Lower leg skin (tissue), 4 donors: ENCODE measurements at regions not wholly inside any gene's neighbourhood (a gene's known extent, or its start where the extent isn't known, plus 50 kb on each side); places are given as distances from the start of the nearest gene placed in this dataset.

Source experiments
- DNase-seq, 2 donors: peaks; one replicate each; pipeline ENCODE4 v3.0.0-alpha.2; 2019; ENCODE audit warnings: low spot score in 2 of 2
- H3K4me3 ChIP-seq: fragments of 200-600 bp; sonication (generic); 2 replicates; pipeline ENCODE4 v1.5.1; 2017; ENCODE audit warnings: mild to moderate bottlenecking, low read depth; ENCODE audit not compliant: poor library complexity, severe bottlenecking
- POLR2A ChIP-seq, 2 donors: fragments of 450-650 bp; IDR thresholded peaks; one replicate each; pipeline ENCODE4 v1.6.1; 2016 to 2017; ENCODE audit warnings: antibody characterized with exemption in 2 of 2, mild to moderate bottlenecking in 1 of 2, moderate library complexity in 1 of 2
- WGBS, 2 donors: methylation state at CpG; one replicate each; pipeline ENCODE4 v1.1.5; 2018; 5-methylcytosine and 5-hydroxymethylcytosine counted together
- intact Hi-C: fragments of 100-400 bp; cut with DNase I; formaldehyde crosslinking; loops from one replicate; pipeline ENCODE4 v1.15.0; 2023; ENCODE audit warnings: low total_unique reads
- TF ChIP-seq, protein P1 (sequence below), 3 donors: fragments of 450-650 bp; IDR thresholded peaks; one replicate each; pipeline ENCODE4 v1.5.1; 2016; ENCODE audit warnings: antibody characterized with exemption in 3 of 3, mild to moderate bottlenecking in 3 of 3, moderate library complexity in 2 of 3

GRCh38 chr2:208552943-208553342 lies 146.4 kb downstream of the PTH2R start:
- 93 to 95% methylated on average over 1 of the region's 1 CpG for WGBS, 2 donors
- TF ChIP-seq, protein P1, sequence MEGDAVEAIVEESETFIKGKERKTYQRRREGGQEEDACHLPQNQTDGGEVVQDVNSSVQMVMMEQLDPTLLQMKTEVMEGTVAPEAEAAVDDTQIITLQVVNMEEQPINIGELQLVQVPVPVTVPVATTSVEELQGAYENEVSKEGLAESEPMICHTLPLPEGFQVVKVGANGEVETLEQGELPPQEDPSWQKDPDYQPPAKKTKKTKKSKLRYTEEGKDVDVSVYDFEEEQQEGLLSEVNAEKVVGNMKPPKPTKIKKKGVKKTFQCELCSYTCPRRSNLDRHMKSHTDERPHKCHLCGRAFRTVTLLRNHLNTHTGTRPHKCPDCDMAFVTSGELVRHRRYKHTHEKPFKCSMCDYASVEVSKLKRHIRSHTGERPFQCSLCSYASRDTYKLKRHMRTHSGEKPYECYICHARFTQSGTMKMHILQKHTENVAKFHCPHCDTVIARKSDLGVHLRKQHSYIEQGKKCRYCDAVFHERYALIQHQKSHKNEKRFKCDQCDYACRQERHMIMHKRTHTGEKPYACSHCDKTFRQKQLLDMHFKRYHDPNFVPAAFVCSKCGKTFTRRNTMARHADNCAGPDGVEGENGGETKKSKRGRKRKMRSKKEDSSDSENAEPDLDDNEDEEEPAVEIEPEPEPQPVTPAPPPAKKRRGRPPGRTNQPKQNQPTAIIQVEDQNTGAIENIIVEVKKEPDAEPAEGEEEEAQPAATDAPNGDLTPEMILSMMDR (IDR thresholded peaks at IDR 0.05) = no peak
- no peak for TF ChIP-seq POLR2A (IDR thresholded peaks at IDR 0.05)
- DNase-seq = no peak
- intact Hi-C loops = no loop called here
- no peak overlapping the region for H3K4me3 ChIP-seq

GRCh38 chr2:208556983-208557484 lies 150.4 kb downstream of the PTH2R start:
- no peak overlapping the region for H3K4me3 ChIP-seq
- no peak for DNase-seq
- intact Hi-C loops = no loop called here
- TF ChIP-seq POLR2A (IDR thresholded peaks at IDR 0.05) = no peak
- 53 to 70% methylated on average over 3 of the region's 3 CpGs for WGBS, 2 donors

DNA sequence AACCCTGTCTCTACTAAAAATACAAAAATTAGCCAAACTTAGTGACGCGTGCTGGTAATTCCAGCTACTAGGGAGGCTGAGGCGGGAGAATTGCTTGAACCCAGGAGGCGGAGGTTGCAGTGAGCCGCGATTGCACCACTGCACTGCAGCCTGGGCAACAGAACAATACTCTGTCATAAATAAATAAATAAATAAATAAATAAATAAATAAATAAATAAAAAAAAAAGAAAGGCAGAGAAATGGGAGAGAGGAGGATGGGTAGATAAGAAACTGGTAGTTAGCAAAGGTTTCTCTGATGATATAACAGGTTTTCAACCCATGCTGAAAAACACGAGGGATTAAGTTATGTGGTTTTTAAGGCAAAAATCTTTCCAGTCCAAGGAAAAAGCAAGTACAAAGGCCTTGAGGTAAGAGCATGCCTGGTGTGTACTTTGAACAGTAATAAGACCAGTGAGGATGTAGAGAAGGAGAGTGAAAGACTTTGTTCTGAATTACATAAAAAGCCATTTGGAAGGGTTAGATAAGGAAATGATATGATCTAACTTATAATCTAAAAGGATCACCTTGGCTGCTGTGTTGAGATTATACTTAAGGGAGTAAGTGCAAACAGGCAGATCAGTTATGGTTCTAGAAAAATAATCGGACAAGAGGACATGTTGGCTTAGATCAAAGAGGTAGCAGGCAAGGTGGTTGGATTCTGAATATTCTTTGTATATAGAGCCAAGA lies 159.3 kb downstream of the PTH2R start:
- WGBS, 2 donors = 88 to 92% methylated on average over 8 of the region's 8 CpGs
- TF ChIP-seq, protein P1 (IDR thresholded peaks at IDR 0.05) = no peak
- TF ChIP-seq POLR2A (IDR thresholded peaks at IDR 0.05) = no peak
- intact Hi-C loops = no loop called here
- no peak for DNase-seq
- H3K4me3 ChIP-seq = no peak overlapping the region

DNA sequence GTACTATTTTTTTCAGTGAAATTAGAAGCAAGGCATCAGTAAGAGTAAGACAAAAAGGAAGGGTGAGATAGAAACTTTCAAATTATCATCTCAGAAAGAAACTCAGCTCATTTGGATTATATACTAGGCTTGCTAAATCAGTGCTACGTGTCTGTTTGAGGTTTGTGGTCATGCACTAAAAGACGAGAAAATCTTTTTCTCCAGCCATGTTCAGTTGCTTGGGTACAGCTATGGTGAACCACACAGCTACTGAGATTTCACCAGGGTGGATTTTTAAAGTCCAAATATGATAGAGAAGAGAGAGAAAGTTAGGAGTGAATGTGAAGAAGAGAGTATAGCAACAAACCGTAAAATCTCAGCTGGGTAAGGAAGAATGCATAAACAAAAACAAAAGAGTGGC lies 161.6 kb downstream of the PTH2R start:
- intact Hi-C loops = no loop called here
- DNase-seq = no peak
- TF ChIP-seq, protein P1 (IDR thresholded peaks at IDR 0.05) = no peak
- TF ChIP-seq POLR2A (IDR thresholded peaks at IDR 0.05) = no peak
- WGBS, 2 donors = 69 to 85% methylated on average over 3 of the region's 3 CpGs
- no peak overlapping the region for H3K4me3 ChIP-seq

DNA sequence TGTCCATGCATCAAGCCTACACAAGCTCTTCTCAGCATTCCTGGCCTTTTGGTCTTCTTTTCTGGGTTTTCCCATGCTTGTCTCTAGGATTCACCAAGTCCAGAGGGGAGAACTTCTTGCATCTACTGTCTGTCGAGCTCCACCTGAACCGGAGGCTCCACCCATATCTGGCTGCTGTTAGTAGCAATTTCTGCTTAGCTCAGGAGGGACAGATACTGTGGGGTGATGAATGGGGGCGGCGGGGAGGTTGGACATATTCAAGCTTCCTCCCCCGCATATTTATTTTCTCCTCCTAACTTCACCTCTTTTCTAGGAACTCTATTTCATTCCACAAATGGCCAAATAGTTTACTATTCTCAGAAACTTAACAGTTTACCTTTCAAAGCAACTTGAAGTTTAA lies 163.5 kb downstream of the PTH2R start:
- intact Hi-C loops = no loop called here
- 79 to 82% methylated on average over 5 of the region's 5 CpGs for WGBS, 2 donors
- no peak for DNase-seq
- no peak overlapping the region for H3K4me3 ChIP-seq
- TF ChIP-seq POLR2A (IDR thresholded peaks at IDR 0.05) = no peak
- TF ChIP-seq, protein P1 (IDR thresholded peaks at IDR 0.05) = no peak

- DNase-seq = no peak
- no peak for TF ChIP-seq POLR2A (IDR thresholded peaks at IDR 0.05)
- TF ChIP-seq, protein P1 (IDR thresholded peaks at IDR 0.05) = no peak
- WGBS, 2 donors = 54 to 58% methylated on average over 17 of the region's 17 CpGs
- intact Hi-C loops = no loop called here
- no peak overlapping the region for H3K4me3 ChIP-seq
These were observed 164.5 kb downstream of the PTH2R start for GRCh38 chr2:208570851-208571763.
